NCI-H748 (cell line): ENCODE measurements at regions not wholly inside any gene's neighbourhood (a gene's known extent, or its start where the extent isn't known, plus 50 kb on each side); places are given as distances from the start of the nearest gene placed in this dataset.
"Not testable (repeated sequence)": the region's sequence is repeated elsewhere in the genome, so short reads cannot be mapped to it uniquely, and the experiment has no call there.

ENCODE experiments used
- DNase-seq: peaks from one replicate; lab custom pipeline; 2025; ENCODE audit not compliant: unreplicated experiment; lab: John Stamatoyannopoulos, UW

DNA sequence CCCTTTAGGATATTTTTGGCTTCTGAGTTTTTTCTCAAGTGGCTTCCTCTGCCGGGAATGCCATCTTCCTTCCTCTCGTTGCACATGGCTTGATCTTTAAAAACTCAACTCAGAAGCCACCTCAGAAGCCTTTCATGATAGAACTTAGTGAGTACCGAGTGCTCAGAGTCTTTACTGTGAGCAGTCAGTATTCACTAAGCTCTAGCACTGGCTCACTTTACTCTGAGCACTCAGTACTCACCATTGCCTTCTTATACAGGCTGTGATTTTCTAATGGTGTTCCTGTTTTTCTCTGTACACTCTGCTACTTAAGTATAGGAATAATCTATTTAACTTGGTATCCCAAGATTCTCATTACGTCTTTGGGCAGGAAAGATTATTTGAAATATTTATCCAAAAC is 116.2 kb downstream of the PFDN4 start:
- DNase-seq, result no peak

DNA sequence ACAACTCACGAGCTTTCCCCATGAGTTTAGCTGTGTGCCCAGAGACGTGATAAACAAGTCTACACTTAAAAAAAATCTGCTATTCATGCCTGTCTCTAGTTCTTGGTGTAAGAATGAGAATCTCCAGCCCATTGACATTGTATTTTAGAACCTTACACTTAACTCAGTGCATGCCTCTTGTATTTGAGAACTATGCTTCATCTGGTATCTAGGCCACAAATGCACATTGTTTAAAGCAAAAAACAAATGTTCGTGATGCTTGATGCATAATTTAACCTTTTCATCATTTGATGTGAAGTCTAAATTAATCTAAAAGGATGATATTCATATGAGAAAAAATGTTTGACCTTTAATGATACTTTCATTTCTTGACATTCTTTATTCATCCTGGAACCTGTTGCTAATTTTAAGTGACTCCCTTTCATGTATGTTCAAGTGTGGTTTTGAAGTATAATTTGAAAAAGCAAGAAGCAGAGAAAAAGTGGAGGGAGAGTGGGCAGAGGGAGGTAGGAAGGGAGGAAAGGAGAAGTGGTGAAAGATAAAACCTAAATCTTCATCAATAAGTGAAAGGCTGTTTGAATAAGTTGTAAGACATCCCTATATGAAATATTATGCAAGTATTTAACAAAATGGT is 116.9 kb downstream of the PFDN4 start:
- DNase-seq, result no peak

DNA sequence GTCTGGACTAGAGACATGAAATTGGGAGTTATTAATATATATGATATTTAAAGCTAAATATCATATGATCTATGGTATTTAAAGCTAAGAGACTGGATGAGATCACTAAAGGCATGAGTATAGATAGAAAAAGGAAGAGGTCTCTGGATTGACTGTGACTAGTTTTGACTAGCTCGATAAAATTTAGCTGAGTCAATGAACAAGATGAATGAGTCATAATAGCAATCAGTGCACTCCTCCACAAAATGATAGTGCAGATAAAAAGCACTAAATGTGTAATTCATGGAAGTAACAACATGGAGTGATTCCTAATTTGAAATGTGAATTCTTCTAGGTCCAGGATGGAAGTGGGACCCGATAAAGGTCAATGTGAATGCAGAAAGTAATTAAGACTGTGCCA is 127.4 kb downstream of the PFDN4 start:
- DNase-seq, result no peak

DNA sequence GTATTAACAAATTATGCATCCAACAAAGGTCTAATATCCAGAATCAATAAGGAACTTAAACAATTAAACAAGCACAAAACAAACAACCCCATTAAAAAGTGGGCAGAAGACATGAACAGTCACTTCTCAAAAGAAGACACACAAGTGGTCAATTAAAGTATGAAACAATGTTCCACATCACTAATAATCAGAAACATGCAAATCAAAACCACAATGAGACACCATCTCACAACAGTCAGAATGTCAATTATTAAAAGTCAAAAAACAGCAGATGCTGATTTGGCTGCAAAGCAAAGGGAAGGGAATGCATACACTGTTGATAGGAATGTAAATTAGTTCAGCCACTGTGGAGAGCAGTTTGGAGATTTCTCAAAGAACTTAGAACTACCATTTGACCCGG is 129.3 kb downstream of the PFDN4 start:
- DNase-seq, result no peak

DNA sequence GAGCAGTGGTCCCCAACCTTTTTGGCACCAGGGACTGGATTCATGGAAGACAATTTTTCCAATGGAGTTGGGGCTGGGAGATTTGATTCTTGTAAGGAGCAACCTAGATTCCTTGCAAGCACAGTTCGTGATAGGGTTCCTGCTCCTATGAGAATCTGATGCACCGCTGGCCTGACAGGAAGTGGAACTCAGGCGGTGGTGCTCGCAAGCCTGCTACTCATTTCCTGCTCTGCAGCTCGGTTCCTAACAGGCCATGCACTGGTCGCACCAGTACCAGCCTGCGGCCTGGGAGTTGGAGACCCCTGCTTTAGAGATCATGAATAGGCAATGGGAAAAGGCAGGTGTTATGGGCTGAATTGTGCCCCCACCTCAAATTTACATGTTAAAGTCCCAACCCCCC is 131.2 kb downstream of the PFDN4 start:
- DNase-seq, result no peak

DNA sequence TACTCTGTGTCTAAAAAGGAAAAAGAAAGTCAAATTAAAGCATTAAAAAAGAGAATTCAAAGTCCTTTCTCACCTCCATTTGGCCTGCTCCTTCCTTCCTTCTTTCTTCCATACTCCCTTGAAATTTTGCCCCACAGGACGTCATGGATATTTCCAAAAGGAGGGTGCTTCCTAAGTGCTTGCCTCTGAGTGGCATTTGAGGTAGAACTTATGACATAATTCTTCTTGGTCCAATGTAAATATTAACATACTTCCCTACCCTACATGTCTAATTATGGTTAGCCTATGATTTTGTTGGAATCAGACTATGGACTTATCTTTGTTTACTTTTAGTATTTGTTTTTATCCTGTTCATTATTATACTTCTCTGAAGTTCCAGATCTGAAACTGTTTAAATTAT is 132.3 kb downstream of the PFDN4 start:
- DNase-seq, result no peak

DNA sequence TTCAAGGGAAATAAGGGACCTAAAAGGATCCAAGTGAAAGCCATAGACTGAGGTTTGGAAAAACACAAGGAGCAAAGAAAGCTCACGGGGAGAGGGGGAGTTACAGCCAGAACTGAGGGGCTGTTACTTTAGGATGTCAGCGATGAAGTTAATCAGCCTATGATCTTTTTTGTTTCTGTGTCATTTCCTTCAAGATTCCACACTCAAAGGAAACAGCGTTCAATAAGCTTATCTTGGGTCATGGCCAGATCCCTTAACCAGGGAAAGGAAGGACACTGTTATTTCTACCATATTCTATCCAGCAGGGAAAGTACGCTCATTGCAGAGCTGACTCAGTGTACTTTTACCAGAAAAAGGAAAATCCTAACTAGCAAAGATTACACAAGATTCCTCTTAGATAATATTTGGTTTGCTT is 132.8 kb downstream of the PFDN4 start:
- DNase-seq, result no peak

DNA sequence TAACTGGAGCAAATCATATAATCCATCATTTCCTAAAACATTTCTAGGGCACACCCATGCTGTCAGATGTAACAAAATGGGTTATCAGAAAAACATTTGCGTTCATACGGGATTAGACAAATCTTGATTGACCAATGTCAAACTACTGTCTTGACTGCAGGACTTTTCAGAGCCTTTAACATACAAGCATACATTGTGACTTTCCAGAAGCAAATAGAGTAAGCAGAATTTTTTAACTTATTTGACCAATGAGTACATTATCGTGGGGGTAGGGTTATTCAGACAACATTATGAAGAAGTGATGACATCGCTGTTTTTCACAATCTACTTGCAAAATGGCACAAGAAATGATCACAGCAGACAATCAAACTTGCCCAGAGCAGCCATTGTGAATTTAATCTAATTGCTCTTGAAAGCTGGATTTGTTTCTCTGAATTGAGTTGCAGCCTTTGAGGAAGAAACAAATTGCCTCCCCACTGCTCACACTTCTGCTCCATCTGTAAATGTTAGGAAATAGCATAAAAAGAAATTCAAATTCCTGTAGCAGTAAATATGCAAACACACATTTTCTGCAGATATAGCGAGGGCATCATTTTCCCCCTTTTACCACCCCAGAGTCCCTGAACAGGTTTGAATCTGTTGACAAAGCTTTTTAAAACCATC is 133.0 kb upstream of the DOK5 start:
- no peak for DNase-seq

DNA sequence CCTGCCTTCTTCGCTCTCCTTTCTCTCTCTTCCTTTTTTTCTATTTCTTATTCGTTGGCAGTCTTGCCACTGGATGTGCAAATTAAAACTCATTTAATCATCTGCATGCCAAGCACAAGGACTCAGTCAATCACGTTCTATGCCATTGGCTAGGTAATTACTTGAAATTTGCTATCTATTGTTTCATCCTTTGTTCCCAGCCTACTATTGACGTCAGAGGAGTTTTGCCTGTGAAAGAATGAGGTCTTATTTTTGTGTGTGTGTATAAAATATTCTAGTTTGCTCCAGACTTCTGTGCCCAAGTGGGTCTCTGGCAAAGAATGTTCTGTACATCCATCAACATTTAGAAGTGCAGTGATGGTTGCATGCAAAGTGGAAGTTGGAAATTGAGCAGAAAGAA is 132.3 kb upstream of the DOK5 start:
- no peak for DNase-seq

DNA sequence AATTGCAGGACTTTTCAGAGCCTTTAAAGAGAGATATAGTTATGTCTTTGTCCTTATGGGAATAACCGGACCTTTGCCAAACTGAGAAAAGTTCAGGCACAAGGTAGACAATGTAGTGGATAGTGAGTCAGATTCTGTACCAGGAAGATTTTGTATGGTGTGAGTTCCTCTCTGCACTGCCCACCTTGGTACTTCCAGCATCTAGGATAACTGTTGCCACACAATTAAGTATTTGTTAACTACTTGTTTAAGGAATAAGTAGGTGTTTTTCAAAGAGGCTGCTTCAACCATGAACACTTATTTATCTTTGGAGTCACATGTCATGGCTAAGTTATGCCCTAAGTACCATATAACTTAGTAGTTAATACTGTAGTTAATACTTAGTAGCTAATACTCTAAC is 131.8 kb upstream of the DOK5 start:
- DNase-seq, result no peak

DNA sequence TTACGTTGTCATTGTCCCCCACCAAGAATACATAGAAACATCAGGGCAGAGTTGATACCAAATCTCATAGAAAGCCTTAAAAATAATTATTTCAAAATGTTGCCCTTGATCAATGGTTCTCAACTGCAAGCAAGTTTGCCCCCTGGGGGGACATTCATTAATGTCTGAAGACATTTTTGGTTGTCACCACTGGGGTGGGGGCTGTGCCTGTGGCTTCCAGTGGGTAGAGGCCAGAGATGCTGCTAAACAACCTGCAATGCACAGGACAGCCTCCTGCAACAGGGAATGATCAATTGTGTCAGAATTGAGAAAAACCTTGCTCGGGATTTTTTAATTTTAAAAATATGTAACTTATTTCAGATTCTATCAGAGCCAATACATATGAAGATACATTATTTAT is 130.6 kb upstream of the DOK5 start:
- no peak for DNase-seq

DNA sequence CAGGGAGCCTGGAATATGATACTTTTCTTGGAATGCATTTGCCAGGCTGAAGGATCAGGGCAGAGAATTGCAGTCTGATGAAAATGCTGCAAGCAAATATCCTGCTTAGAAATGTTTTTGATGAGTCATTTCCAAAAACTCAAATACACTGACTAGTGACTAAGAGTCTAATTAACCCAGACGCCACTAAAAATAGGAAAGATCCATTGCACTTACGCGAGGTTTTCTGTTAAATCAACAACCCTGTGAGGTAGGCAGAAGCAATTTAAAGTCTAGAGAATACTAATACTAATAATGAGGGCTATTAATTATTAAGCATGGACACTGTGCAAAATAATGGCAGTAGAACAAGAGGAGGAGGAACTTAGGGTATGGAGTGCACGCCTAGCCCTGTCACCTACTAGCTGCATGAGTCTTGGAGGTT is 130.1 kb upstream of the DOK5 start:
- no peak for DNase-seq

DNA sequence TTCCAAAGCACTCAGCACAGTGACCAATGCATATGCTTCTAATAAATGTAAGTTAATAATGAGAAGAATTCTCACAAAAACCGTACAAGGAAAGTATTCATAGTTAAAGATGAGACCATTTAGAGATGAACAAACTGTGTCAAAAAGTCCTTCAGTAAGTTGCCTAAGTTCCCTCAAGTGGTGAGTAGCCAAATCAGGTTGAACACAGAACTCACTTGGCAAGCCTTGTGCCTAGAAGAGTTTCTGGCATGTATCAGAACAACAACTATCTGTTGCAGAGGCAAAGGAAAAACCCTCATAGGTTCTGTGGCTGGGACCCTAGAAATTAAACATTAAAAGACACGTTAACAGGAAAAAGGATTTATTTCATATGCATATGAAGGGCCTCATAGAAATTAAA is 129.6 kb upstream of the DOK5 start:
- DNase-seq, result no peak

DNA sequence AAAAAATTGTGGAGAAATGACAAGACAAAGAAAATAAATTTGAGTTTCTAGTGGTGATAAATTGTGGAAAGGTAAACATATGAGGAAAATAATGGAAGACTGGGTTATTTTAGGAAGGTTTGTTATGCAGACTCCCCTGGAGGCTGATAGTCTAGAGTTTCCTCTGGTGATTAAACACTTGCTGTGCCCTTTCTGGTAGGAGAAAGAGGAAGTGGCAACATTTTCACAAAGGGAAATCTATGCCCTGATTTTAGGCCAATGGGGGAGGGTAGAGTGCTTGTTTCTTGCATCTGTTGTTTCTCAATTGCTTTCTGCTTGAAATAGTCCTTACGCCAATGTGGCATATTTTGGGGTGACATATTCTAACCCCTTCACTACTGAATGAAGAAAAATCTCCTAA is 129.1 kb upstream of the DOK5 start:
- DNase-seq, result no peak

DNA sequence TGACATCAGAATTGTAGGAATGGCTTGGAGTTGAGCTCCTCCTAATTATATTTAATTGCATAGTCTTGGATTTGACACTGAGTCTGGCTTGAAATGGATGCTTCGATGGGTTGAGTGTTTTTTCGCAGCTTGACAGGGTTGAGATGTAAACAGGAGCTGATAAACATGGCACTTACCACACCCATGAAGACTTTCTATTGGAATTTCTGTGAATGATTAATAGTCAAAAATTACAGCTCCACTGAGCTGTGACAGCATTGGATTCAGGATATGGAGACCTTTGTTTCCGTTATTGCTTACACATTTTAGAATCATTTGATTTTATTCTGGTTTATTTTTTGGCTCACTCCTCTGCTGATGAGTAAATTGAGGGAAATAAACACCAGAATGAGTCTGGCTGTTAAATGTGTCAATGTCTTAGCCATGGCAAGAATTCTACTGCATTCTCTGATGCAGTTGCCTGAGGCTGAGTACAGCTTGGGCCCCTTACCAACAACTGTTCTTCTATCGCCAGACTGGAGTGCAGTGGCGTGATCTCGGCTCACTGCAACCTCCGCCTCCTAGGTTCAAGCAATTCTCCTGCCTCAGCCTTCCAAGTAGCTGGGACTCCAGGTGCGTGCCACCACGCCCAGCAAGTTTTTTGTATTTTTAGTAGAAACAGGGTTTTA is 128.1 kb upstream of the DOK5 start:
- DNase-seq, result no peak

DNA sequence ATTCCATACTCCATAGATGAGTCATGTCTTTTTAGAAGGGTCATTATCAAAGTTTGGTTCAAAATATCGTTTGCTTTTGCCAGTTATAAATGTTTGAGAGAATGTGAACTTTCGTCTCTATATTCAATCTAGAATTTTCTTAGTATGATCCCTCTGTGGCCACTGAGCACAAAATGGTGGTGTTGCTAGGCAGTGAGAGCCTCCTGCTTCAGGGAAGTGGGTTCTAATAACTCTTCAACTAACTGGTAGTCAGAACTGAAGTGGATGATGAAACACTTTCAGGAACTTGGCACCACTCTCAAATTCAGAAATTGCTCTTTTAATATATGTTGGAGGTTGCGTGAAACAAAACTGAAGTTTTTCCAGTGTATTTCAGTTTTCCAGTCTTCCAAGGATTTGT is 125.0 kb upstream of the DOK5 start:
- no peak for DNase-seq

DNA sequence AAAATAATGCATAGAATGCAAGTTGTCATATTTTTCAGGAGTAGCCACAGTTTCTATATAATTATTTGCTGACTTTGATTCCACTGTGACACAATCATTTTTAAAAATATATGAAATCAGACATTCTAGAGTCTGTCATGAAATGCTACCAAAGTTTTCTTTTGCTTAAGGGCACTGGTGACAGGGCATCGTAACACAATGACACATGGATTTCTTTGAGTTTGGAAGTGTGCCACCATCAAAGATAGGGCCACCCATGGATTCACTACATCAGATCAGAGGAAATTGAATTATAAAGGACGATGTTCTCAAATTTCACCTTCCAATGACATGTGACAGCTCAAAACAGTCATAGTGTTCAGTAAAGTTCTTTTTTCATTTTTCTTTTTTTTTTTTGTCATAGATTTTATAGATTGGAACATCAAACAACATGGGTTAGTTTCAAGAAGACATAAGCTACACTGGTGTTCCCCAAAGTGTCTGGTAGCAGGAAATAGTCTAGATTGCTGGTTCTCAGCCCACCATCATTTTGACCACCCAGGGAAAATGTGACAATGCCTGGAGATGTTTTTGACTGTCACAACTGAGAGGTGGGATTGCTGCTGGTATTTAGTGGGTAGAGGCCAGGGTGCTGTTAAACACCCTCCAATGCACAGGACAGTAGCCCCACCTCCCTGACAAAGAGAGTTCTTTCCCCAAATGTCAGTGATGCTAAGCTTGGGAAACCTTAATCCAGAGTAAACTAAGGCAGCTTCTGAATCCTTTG is 123.8 kb upstream of the DOK5 start:
- no peak for DNase-seq

DNA sequence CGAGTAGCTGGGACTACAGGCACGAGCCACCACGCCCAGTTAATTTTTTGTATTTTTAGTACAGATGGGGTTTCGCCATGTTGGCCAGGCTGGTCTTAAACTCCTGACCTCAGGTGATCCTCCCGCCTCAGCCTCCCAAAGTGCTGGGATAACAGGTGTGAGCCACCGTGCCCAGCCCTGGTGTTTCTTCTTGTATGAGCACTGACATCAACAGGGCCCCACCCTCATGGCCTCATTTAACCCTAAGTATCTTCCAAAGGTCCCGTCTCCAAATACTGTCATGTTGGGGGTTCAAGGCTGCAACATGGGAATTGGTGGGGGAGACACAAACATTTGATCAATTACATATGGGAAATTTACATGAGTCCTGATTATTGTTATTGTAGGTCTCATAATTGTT is 122.9 kb upstream of the DOK5 start:
- DNase-seq, result not testable (repeated sequence)

DNA sequence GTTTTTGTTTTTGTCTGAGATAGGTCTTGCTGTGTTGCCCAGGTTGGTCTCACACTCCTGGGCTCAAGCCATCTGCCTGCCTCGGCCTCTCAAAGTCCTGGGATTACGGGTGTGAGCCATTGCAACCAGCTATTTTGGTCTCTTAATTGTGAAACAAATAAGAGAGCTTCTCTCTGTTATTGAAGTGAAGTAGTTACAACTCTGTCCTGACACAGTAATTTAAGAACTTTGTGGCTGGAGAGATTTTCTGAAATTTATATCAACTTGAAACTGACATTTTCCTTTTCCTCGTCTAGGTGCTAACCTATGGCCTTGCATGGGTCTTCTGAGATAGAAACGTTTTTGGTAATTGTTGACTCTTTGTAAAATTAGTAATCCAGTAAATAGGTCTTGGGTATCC is 122.1 kb upstream of the DOK5 start:
- DNase-seq, result no peak

DNA sequence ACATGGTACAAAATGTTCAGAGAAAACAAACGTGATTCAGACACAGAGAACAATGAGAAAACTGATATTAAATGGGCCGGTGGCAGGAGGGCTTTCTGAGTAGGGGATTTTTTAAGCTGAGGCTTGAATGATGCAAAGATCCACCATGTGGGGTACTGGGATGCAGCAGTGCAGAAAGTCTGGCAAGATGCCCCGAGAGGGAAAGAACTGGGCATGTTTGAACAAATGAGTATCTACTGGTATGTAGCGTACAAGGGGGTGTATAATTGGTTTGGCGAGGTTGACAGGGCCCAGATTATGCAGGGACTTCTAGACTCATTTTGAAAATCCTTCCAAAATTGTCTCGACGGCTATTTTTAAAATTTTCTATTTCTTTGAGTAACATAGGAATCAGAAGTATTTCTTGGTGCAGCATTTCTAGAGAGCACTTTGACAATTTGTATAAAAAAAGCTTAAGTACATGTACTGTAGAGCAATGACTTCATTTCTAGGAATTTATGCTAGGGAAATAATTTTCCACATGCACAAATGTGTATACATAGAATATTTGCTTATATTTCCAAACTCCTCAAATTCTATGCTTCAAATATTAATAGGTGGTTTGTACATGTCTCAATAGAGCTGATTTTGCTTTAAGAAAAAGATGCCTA is 119.6 kb upstream of the DOK5 start:
- DNase-seq, result no peak

DNA sequence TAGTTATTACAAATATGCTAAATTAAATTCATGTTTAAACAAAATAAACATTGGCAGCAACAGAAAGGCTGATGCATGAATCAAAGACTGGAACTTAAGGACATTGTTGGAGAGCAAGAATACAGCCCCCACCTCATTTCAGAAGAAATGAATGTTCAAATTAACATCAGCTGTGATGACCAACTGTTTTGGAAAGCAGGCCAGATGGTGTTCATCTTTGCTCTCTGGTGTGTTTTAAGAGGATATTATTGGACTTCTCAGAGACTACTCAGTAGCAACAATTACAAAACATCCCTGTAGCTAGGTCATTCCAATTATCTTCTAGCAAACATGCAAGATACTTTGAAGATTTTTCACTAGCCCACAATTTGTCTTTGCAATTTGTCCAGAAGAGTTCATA is 118.6 kb upstream of the DOK5 start:
- DNase-seq, result no peak
